ENCODE measurements at regions not wholly inside any gene's neighbourhood (a gene's known extent, or its start where the extent isn't known, plus 50 kb on each side); places are given as distances from the start of the nearest gene placed in this dataset.
"Not testable (repeated sequence)": the region's sequence is repeated elsewhere in the genome, so short reads cannot be mapped to it uniquely, and the experiment has no call there.

- not testable (repeated sequence) for ATAC-seq (ENCODE audit: low FRiP score); DNase-seq (ENCODE audit: low spot score)
- TF ChIP-seq CTCF (IDR thresholded peaks at IDR 0.05) = peak in 1 of 3 donors; percentile 18
These were observed 138.7 kb downstream of the KLRB1 start for GRCh38 chr12:9468998-9469397.

GRCh38 chr12:9468144-9468543 is 139.6 kb downstream of the KLRB1 start:
- not testable (repeated sequence) for DNase-seq (ENCODE audit: low spot score); ATAC-seq (ENCODE audit: low FRiP score)

- no peak for TF ChIP-seq CTCF (IDR thresholded peaks at IDR 0.05)
- ATAC-seq (ENCODE audit: low FRiP score) (no peak), DNase-seq (ENCODE audit: low spot score) (no peak)
These were observed 143.3 kb downstream of the KLRB1 start for GRCh38 chr12:9464408-9464807.

- ATAC-seq (ENCODE audit: low FRiP score) = peak; percentile 24
These were observed 152.2 kb downstream of the KLRB1 start for GRCh38 chr12:9455516-9455915.

GRCh38 chr12:9454021-9454420 is 153.7 kb downstream of the KLRB1 start:
- ATAC-seq (ENCODE audit: low FRiP score) = not testable (repeated sequence)

More at GRCh38 chr12:9455516-9455915, 152.2 kb downstream of the KLRB1 start:
- not testable (repeated sequence) for DNase-seq (ENCODE audit: low spot score)

GRCh38 chr12:9450127-9450567 is 157.6 kb downstream of the KLRB1 start:
- ATAC-seq (ENCODE audit: low FRiP score); DNase-seq (ENCODE audit: low spot score): not testable (repeated sequence)

More at GRCh38 chr12:9454021-9454420, 153.7 kb downstream of the KLRB1 start:
- DNase-seq (ENCODE audit: low spot score) = not testable (repeated sequence)

- ATAC-seq (ENCODE audit: low FRiP score); DNase-seq (ENCODE audit: low spot score): not testable (repeated sequence)
These were observed 158.0 kb downstream of the KLRB1 start for GRCh38 chr12:9449657-9450126.

- no peak for TF ChIP-seq CTCF (IDR thresholded peaks at IDR 0.05)
- ATAC-seq (ENCODE audit: low FRiP score) (no peak), DNase-seq (ENCODE audit: low spot score) (no peak)
These were observed 158.5 kb downstream of the KLRB1 start for GRCh38 chr12:9449181-9449580.

- not testable (repeated sequence) for ATAC-seq (ENCODE audit: low FRiP score); DNase-seq (ENCODE audit: low spot score)
These were observed 159.1 kb downstream of the KLRB1 start for GRCh38 chr12:9448648-9449047.

- peak; percentile 93 for ATAC-seq (ENCODE audit: low FRiP score)
- DNase-seq (ENCODE audit: low spot score) = peak; percentile 68
These were observed 159.7 kb downstream of the KLRB1 start for GRCh38 chr12:9447791-9448614.

GRCh38 chr12:9446883-9447761 is 160.6 kb downstream of the KLRB1 start:
- not testable (repeated sequence) for DNase-seq (ENCODE audit: low spot score)
- peak; percentile 12 for ATAC-seq (ENCODE audit: low FRiP score)

- not testable (repeated sequence) for DNase-seq (ENCODE audit: low spot score); ATAC-seq (ENCODE audit: low FRiP score)
These were observed 167.3 kb downstream of the KLRB1 start for GRCh38 chr12:9440428-9440827.

GRCh38 chr12:9435682-9436081 is 172.0 kb downstream of the KLRB1 start:
- DNase-seq (ENCODE audit: low spot score); ATAC-seq (ENCODE audit: low FRiP score): not testable (repeated sequence)

- not testable (repeated sequence) for DNase-seq (ENCODE audit: low spot score)
These were observed 177.3 kb downstream of the KLRB1 start for GRCh38 chr12:9430385-9430784.

GRCh38 chr12:9428856-9429255 is 178.9 kb downstream of the KLRB1 start:
- ATAC-seq (ENCODE audit: low FRiP score); DNase-seq (ENCODE audit: low spot score): not testable (repeated sequence)

More at GRCh38 chr12:9430385-9430784, 177.3 kb downstream of the KLRB1 start:
- not testable (repeated sequence) for ATAC-seq (ENCODE audit: low FRiP score)
